ENCODE measurements at regions not wholly inside any gene's neighbourhood (a gene's known extent, or its start where the extent isn't known, plus 50 kb on each side); places are given as distances from the start of the nearest gene placed in this dataset.

DNA sequence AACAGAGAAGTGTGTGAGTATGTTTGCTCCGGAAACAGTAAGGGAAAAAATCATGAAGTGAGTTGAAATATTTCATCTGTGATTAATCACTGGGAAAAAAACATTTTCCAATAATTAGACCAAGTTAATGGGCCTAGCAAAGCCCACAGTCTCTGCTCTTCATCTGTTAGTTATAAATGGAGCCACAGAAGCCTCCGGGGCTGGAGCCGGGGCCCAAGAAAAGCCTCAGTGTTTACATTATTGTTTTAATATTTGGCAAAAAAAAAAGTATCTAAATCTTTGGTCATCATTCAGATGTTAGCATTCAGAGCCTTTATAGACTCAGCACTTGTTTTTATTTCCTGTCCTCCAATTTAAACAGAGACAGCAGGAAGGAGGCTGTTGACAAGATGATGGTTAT, 115.0 kb downstream of the UBE2U start:
- Histone ChIP-seq H3K27me3 (ENCODE audit: control insufficient read depth, insufficient read depth, low read length) (no peaks in the 10 kb centered on the region), H3K4me3 (ENCODE audit: low read length) (no peak overlapping the region), H3K9me3 (ENCODE audit: control insufficient read depth, insufficient read depth, low read length) (no peaks in the 10 kb centered on the region), H3K36me3 (ENCODE audit: control insufficient read depth, insufficient read depth, low read length) (no peaks in the 10 kb centered on the region), H3K4me1 (ENCODE audit: control insufficient read depth, insufficient read depth, low read length) (no peaks in the 10 kb centered on the region), H3K27ac (ENCODE audit: low read length) (no peak overlapping the region)
- no peak for DNase-seq (ENCODE audit: low read depth, low spot score)
- no CpG with 5 or more reads among the region's 3 CpGs for WGBS (ENCODE audit: insufficient coverage, insufficient read length)

DNA sequence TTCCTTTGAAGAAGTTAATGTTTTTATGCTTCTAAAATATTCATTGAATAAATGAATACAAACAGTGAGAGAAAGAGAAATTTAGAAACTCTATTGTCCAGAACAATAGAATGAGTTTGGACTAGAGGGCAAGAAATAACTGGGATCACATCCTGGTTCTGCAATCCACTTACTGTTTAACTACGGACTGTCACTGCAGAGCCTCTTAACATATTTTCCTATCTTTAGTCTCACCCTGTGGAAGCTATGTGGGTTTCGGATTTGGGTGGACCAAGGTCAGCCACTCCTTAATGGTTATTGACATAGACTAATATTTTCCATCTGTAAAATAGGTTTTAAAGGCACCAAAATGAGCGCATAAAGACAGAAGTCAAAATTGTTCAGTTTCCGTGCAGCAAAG, 116.6 kb downstream of the UBE2U start:
- Histone ChIP-seq H3K9me3 (ENCODE audit: control insufficient read depth, insufficient read depth, low read length) (no peaks in the 10 kb centered on the region), H3K4me3 (ENCODE audit: low read length) (no peak overlapping the region), H3K36me3 (ENCODE audit: control insufficient read depth, insufficient read depth, low read length) (no peaks in the 10 kb centered on the region), H3K4me1 (ENCODE audit: control insufficient read depth, insufficient read depth, low read length) (no peaks in the 10 kb centered on the region), H3K27me3 (ENCODE audit: control insufficient read depth, insufficient read depth, low read length) (no peaks in the 10 kb centered on the region), H3K27ac (ENCODE audit: low read length) (no peak overlapping the region)
- no peak for DNase-seq (ENCODE audit: low read depth, low spot score)
- WGBS (ENCODE audit: insufficient coverage, insufficient read length): no CpG with 5 or more reads among the region's 4 CpGs

DNA sequence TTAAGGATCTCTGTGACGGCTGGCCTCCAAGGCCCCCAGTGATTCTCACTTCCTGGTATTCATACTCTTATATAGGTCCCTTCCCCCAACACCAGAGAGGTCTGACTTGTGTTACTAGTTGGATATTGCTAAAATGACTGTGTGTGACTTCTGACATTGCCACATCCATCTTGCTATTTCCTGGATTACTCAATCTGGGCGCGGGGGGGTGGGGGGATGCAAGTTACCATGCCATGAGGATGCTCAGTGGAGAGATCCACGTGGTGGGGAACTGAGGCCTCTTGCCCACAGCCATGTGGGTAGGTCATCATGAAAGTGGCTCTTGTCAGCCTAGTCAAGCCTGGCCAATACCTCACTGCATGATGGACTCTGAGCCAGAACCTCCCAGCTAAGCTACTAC, 117.0 kb downstream of the UBE2U start:
- Histone ChIP-seq H3K27ac (ENCODE audit: low read length) (no peak overlapping the region), H3K9me3 (ENCODE audit: control insufficient read depth, insufficient read depth, low read length) (no peaks in the 10 kb centered on the region), H3K4me3 (ENCODE audit: low read length) (no peak overlapping the region), H3K4me1 (ENCODE audit: control insufficient read depth, insufficient read depth, low read length) (no peaks in the 10 kb centered on the region), H3K27me3 (ENCODE audit: control insufficient read depth, insufficient read depth, low read length) (no peaks in the 10 kb centered on the region), H3K36me3 (ENCODE audit: control insufficient read depth, insufficient read depth, low read length) (no peaks in the 10 kb centered on the region)
- DNase-seq (ENCODE audit: low read depth, low spot score): no peak
- no CpG with 5 or more reads among the region's 4 CpGs for WGBS (ENCODE audit: insufficient coverage, insufficient read length)

DNA sequence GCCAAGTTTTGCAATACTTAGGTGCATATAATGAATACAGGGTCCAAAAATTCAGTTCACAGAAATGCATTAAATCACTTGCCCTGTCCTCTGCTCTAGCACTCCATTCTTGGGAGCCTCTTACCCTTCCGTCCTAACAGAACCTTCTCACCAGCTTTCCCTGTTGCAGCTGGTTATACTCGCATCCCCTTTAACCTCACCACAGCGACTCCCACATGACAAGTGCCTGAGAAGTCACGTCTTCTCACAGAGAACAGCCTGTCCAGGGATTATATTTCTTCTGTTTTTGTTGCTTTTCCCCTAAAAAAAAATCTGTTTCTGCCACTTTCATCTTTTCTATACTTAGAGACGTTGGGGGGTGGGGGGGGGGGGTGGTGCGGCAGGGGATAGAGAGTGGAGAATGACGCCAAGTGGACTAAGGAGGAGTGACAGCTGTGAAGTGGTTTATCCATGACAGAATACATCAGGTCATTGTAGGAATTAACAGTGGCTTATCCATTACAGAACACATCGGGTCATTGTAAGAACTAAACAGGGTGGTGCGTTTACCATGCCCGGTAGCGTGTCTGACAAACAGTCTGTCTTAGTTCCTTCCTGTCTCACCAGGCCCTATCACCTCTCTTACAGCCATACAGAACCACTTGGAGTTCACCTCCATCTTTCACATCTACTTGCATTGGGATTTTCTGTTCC, 117.6 kb downstream of the UBE2U start:
- H3K4me3 ChIP-seq (ENCODE audit: low read length): no peak overlapping the region
- H3K27ac ChIP-seq (ENCODE audit: low read length): no peak overlapping the region
- no peaks in the 10 kb centered on the region for H3K9me3 ChIP-seq (ENCODE audit: control insufficient read depth, insufficient read depth, low read length)
- DNase-seq (ENCODE audit: low read depth, low spot score): no peak
- no peaks in the 10 kb centered on the region for H3K27me3 ChIP-seq (ENCODE audit: control insufficient read depth, insufficient read depth, low read length)
- no CpG with 5 or more reads among the region's 11 CpGs for WGBS (ENCODE audit: insufficient coverage, insufficient read length)
- no peaks in the 10 kb centered on the region for H3K4me1 ChIP-seq (ENCODE audit: control insufficient read depth, insufficient read depth, low read length)
- no peaks in the 10 kb centered on the region for H3K36me3 ChIP-seq (ENCODE audit: control insufficient read depth, insufficient read depth, low read length)

DNA sequence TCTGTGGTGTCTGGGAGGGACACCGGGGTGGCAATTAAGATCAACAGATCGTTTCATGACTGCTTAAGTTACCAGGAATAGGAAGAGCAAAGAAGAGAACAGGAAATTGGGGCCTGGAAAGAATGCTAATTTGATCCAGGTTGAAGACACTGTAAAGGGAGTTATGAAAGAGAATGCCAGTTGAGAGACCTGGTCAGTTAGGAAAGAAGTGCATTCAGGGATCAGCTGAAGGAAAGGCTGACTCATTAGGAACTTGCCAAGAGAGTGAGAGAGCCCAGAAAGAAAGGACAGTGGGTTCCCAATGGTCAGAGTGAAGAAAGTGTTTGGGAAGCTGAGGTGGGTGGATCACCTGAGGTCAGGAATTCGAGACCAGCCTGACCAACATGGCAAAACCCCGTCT, 119.6 kb downstream of the UBE2U start:
- no CpG with 5 or more reads among the region's 4 CpGs for WGBS (ENCODE audit: insufficient coverage, insufficient read length)
- Histone ChIP-seq H3K4me1 (ENCODE audit: control insufficient read depth, insufficient read depth, low read length) (no peaks in the 10 kb centered on the region), H3K27me3 (ENCODE audit: control insufficient read depth, insufficient read depth, low read length) (no peaks in the 10 kb centered on the region), H3K9me3 (ENCODE audit: control insufficient read depth, insufficient read depth, low read length) (no peaks in the 10 kb centered on the region), H3K27ac (ENCODE audit: low read length) (no peak overlapping the region), H3K4me3 (ENCODE audit: low read length) (no peak overlapping the region), H3K36me3 (ENCODE audit: control insufficient read depth, insufficient read depth, low read length) (no peaks in the 10 kb centered on the region)
- no peak for DNase-seq (ENCODE audit: low read depth, low spot score)

DNA sequence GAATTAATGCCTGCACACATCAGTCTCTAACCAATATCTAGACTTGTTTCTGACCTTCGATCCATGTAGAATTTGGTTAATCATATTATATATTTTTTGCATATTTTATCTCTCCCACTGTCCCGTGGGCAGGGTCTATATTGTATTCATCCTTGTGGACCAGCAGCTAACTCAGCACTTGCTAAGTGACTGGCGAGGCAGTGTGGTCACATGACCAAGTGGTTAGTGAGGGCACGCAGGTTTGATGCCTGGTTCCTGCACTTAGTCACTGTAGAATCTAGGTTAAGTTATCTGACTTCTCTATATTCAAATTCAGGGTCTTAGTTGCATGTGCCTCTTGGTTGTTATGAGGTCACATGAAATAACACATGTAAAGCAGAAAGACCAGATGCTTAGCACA, 120.5 kb downstream of the UBE2U start:
- H3K36me3 ChIP-seq (ENCODE audit: control insufficient read depth, insufficient read depth, low read length): no peaks in the 10 kb centered on the region
- no peaks in the 10 kb centered on the region for H3K9me3 ChIP-seq (ENCODE audit: control insufficient read depth, insufficient read depth, low read length)
- no peaks in the 10 kb centered on the region for H3K4me1 ChIP-seq (ENCODE audit: control insufficient read depth, insufficient read depth, low read length)
- WGBS (ENCODE audit: insufficient coverage, insufficient read length): no CpG with 5 or more reads among the region's 4 CpGs
- H3K27me3 ChIP-seq (ENCODE audit: control insufficient read depth, insufficient read depth, low read length): no peaks in the 10 kb centered on the region
- H3K27ac ChIP-seq (ENCODE audit: low read length): no peak overlapping the region
- DNase-seq (ENCODE audit: low read depth, low spot score): no peak
- H3K4me3 ChIP-seq (ENCODE audit: low read length): no peak overlapping the region

DNA sequence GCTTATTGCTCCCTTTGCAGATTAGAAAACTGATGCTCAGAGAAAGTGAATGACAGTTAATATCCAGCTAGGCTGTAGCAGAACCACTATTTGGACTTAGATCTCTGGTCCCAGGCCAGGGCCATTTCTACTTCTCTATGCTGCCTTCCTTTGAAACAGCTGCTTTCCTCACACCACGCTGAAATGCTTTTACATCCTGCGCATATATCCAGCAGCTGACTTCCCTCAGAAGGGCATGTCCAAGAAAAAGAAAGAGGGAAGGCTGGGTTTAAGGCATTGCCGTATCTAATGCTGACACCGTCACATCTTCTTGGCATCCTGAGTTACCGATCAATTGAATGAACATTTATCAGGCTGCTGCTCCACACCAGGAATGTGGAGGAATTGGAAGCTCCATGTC, 122.4 kb downstream of the UBE2U start:
- no peak for DNase-seq (ENCODE audit: low read depth, low spot score)
- Histone ChIP-seq H3K4me3 (ENCODE audit: low read length) (no peak overlapping the region), H3K36me3 (ENCODE audit: control insufficient read depth, insufficient read depth, low read length) (no peaks in the 10 kb centered on the region), H3K27ac (ENCODE audit: low read length) (no peak overlapping the region), H3K4me1 (ENCODE audit: control insufficient read depth, insufficient read depth, low read length) (no peaks in the 10 kb centered on the region), H3K27me3 (ENCODE audit: control insufficient read depth, insufficient read depth, low read length) (no peaks in the 10 kb centered on the region), H3K9me3 (ENCODE audit: control insufficient read depth, insufficient read depth, low read length) (no peaks in the 10 kb centered on the region)
- no CpG with 5 or more reads among the region's 5 CpGs for WGBS (ENCODE audit: insufficient coverage, insufficient read length)

DNA sequence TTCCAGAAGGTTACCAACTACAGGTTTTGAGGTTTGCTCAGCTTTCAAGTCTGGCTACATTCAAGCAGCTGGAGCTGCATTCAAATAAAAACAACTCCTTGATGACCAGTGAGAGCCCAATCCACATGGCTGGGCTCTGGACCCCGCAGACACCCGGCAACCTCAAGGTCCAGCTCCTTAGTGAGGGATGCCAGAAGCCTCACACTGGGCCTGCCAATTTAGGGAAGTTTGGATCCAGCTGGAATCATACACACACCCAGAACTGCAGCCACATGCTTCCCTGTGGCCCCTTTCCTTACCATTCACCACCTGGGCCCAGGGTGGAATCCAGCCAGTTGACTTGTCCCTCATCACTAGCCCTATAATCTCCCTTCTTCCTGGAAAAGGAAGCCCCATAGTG, 123.7 kb downstream of the UBE2U start:
- no peaks in the 10 kb centered on the region for H3K4me1 ChIP-seq (ENCODE audit: control insufficient read depth, insufficient read depth, low read length)
- no peaks in the 10 kb centered on the region for H3K27me3 ChIP-seq (ENCODE audit: control insufficient read depth, insufficient read depth, low read length)
- no CpG with 5 or more reads among the region's 2 CpGs for WGBS (ENCODE audit: insufficient coverage, insufficient read length)
- no peak overlapping the region for H3K4me3 ChIP-seq (ENCODE audit: low read length)
- no peaks in the 10 kb centered on the region for H3K36me3 ChIP-seq (ENCODE audit: control insufficient read depth, insufficient read depth, low read length)
- H3K9me3 ChIP-seq (ENCODE audit: control insufficient read depth, insufficient read depth, low read length): no peaks in the 10 kb centered on the region
- H3K27ac ChIP-seq (ENCODE audit: low read length): no peak overlapping the region
- DNase-seq (ENCODE audit: low read depth, low spot score): no peak

DNA sequence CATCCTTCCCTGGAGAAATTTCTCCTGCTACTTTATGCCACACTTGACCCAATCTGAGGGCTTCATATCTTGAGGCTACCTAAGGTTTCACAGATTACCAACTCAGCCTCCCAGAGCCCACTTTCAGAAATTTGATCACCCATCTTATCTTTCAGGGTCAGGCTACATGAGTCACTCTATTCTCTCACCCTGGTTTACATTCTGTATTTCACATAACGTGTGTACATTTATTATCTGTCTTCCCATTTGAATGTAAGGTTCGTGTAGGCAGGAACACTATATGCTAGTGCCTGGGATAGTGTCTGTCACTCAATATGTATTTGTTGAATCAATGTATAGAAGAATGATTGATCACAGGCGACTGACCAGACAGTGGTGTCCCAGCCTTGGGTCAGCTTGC, 124.8 kb downstream of the UBE2U start:
- Histone ChIP-seq H3K4me1 (ENCODE audit: control insufficient read depth, insufficient read depth, low read length) (no peaks in the 10 kb centered on the region), H3K36me3 (ENCODE audit: control insufficient read depth, insufficient read depth, low read length) (no peaks in the 10 kb centered on the region), H3K27ac (ENCODE audit: low read length) (no peak overlapping the region), H3K4me3 (ENCODE audit: low read length) (no peak overlapping the region), H3K27me3 (ENCODE audit: control insufficient read depth, insufficient read depth, low read length) (no peaks in the 10 kb centered on the region), H3K9me3 (ENCODE audit: control insufficient read depth, insufficient read depth, low read length) (no peaks in the 10 kb centered on the region)
- DNase-seq (ENCODE audit: low read depth, low spot score): no peak
- no CpG with 5 or more reads among the region's 3 CpGs for WGBS (ENCODE audit: insufficient coverage, insufficient read length)

DNA sequence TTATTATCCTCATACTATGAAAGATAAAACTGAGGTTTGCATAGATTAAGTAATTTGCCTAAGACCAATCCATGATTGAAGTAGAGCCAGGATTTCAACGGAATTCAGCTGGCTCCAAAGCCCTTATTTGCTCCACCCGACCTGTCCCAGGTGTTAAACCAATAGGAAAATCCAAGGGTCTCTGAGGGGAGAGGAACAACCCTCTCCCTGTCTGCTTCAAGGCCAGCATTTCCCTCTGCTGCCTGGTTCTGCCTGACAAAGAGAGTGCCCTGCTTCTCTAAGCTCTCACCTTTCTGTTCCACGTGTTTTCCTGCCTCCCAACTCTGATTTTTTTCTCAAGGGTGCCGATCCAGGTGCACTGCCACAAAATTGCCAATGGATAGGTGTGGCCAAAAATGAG, 127.4 kb downstream of the UBE2U start:
- no peak overlapping the region for H3K4me3 ChIP-seq (ENCODE audit: low read length)
- H3K36me3 ChIP-seq (ENCODE audit: control insufficient read depth, insufficient read depth, low read length): no peaks in the 10 kb centered on the region
- no peaks in the 10 kb centered on the region for H3K27me3 ChIP-seq (ENCODE audit: control insufficient read depth, insufficient read depth, low read length)
- DNase-seq (ENCODE audit: low read depth, low spot score): no peak
- no peaks in the 10 kb centered on the region for H3K4me1 ChIP-seq (ENCODE audit: control insufficient read depth, insufficient read depth, low read length)
- H3K9me3 ChIP-seq (ENCODE audit: control insufficient read depth, insufficient read depth, low read length): no peaks in the 10 kb centered on the region
- no CpG with 5 or more reads among the region's 4 CpGs for WGBS (ENCODE audit: insufficient coverage, insufficient read length)
- H3K27ac ChIP-seq (ENCODE audit: low read length): no peak overlapping the region

DNA sequence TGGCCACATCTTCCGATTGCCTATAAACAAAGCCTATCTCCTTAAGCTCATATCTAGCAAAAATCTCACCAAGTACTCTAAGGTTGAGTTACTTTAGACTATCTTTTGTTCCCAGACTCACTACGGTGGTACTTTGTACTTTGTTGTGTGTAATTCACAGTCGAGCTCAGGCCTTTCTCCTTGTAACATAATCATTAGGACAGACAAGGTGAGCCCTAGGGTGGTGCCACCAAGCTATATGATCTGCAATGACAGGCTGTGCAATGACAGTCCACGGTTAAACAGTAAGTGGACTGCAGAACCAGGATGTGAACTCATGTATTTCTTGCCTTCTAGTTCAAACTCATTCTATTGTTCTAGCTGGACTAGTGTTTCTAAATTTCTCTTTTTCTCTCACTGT, 132.2 kb downstream of the UBE2U start:
- no peak for DNase-seq (ENCODE audit: low read depth, low spot score)
- Histone ChIP-seq H3K4me1 (ENCODE audit: control insufficient read depth, insufficient read depth, low read length) (no peaks in the 10 kb centered on the region), H3K9me3 (ENCODE audit: control insufficient read depth, insufficient read depth, low read length) (no peaks in the 10 kb centered on the region), H3K27ac (ENCODE audit: low read length) (no peak overlapping the region), H3K4me3 (ENCODE audit: low read length) (no peak overlapping the region), H3K36me3 (ENCODE audit: control insufficient read depth, insufficient read depth, low read length) (no peaks in the 10 kb centered on the region), H3K27me3 (ENCODE audit: control insufficient read depth, insufficient read depth, low read length) (no peaks in the 10 kb centered on the region)
- WGBS (ENCODE audit: insufficient coverage, insufficient read length): no CpG with 5 or more reads among the region's 4 CpGs

Measured in iPS DF 6.9 (cell line).